GM18502 (cell line): ENCODE measurements at regions not wholly inside any gene's neighbourhood (a gene's known extent, or its start where the extent isn't known, plus 50 kb on each side); places are given as distances from the start of the nearest gene placed in this dataset.

Source experiments
- ATAC-seq: cut with Tn5 transposase; IDR thresholded peaks from one replicate; pipeline ENCODE4 v1.9.1; 2021; ENCODE audit warnings: mild to moderate bottlenecking; ENCODE audit not compliant: unreplicated experiment, poor library complexity

DNA sequence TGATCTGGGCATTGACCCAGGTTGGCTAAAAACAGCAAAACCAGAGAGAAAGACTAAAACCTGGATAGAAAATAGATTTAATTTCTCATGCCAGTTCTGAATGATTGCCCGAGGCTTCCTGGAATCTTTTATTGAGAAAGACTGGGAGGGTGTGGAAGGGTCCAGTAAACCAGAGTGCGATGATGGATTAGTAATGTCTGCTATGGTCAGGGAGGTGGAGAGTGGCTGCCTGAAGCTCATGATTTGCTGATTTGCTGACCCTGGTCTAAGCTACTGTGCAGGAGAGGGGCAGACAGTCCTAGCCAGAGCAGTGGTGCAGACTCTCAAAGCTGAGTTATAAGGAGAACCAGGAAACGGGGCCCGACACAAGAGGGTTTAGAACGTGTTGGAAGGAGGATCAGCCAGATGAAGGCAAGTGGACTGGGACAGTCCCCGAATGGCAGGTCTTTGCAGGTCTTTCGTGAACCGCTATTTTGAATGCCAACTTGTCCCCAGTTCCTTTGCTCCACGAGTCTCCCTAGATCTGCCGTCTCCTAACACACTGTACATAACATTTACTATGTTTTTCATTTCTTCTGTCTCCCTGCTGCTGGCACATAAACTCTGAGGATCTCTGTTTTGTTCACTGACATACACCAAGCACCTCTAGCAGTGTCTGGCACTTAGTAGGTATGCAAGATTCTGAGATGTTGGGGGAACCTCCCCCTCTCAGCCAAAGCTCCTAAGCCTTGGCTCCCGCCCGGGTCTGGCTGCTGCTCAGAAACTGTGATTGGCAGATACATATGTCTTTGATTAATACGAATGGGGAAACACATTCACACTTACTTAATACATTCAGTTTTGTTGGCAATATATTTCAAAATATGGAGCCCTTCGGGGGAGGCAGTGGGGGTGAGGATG is 237.3 kb upstream of the TNRC6C start:
- no peak for ATAC-seq

DNA sequence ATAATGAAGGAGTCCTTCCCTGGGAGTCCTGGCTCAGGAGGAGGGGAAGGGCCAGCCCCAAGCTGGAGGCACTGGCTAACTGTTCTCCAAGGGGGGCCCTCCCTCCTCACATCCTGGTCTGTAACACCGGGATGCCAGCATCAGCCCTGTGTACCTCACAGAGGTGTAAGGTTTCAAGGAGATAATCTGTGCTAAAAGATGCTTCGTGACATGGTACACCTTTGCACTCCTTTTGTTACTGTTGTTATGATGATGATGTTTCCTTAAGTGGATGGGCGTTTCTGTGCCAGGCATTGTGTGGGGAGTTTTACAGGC is 236.7 kb upstream of the TNRC6C start:
- no peak for ATAC-seq

- no peak for ATAC-seq
Measured at GRCh38 chr17:77722366-77722765, 236.1 kb upstream of the TNRC6C start.

- ATAC-seq = no peak
Measured at GRCh38 chr17:77723071-77723908, 235.2 kb upstream of the TNRC6C start.

GRCh38 chr17:77723909-77724875 is 234.3 kb upstream of the TNRC6C start:
- no peak for ATAC-seq

GRCh38 chr17:77724876-77725615 is 233.5 kb upstream of the TNRC6C start:
- no peak for ATAC-seq

- no peak for ATAC-seq
Measured at GRCh38 chr17:77725846-77726245, 232.7 kb upstream of the TNRC6C start.

DNA sequence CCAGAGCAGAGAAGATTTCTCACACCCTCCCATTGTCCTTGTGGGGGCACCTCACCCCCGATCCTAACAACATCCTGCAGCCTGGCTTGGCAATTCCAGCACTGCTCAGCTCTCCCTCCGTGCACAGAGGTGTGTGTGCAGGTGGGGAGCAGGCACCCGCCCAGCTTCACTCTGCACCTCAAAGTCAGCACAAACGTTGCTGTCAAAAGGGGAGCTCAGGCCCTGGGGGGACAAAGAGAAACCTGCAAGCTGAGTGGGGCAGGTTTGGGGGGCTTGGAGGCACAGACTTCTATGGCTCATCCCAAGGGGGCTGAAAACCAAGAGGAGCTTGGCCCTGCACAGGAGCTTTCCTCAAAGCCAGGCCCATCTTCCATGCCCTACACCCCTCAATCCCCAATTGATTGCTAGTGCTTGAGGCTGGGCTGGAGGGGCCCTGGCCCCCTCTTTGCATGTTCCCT is 231.9 kb upstream of the TNRC6C start:
- no peak for ATAC-seq

- ATAC-seq = no peak
Measured at GRCh38 chr17:77727037-77727615, 231.4 kb upstream of the TNRC6C start.

DNA sequence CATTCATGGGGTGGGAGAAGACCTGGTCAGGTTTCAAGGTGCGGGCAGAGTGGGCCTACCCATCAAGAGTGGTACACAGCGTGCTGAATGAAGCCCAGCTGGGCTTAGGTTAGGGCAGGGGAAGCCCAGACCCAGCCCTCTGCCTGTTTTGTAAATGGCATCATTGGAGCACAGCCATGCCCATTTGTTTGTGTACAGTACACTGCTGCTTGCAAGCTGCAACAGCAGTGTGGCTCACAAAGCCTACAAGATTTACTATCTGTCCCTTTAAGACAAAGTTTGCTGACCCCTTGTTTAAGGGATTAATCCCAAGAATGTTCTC is 230.1 kb upstream of the TNRC6C start:
- no peak for ATAC-seq

GRCh38 chr17:77728871-77729270 is 229.6 kb upstream of the TNRC6C start:
- no peak for ATAC-seq

- no peak for ATAC-seq
Measured at GRCh38 chr17:77729587-77729986, 228.9 kb upstream of the TNRC6C start.

DNA sequence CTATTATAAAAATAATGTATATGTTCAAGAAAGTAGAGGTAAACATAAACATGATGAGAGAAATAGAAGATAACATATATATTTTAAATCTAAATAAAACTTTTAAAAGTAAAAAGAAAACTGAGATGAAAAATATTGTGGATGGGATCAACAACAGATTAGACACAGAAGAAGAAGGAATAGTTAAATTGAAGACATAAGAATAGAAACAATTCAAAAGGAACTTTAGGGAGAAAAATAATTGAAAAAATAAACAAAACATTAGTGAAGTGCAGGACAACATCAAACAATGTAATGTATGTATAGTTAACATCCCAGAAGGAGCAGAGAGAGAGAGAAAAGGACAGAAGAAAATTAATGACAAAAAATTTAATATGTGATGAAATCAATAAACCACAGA is 228.1 kb upstream of the TNRC6C start:
- no peak for ATAC-seq

- ATAC-seq = no peak
Measured at GRCh38 chr17:77733576-77734296, 224.8 kb upstream of the TNRC6C start.

DNA sequence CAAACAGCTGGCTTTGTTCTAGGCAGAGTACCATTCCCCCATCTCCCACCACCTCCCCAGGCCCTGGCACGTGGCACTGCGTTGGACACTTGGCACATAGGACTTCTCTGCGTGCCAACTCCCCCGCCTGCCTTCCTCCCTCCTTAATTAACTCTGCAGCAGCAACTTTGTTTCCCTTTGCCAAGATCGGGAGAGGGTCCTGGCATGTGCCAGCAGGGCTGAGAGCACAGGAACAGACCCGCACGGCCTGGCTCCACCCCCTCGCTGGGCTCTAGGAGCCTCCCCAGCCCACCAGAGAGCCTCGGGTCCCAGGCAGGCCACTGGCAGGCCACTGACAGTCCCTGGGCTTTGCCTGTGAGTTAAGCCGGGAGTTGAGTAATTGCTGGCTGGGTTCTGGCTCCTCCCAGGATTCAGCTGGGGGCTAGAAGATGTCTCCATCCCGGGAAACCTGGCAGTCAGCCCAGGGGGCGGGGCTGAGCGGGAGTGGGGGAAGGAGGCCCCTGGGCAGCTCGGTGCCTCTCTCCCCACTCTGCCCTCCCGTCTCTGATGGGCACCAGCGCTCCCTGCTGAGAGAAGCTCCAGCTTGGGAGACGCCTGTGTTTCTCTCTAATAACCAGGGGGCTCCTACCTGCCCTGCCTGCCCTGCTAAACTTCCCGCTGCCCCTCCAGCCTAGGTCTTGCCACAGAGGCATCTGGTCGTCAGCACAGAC is 224.0 kb upstream of the TNRC6C start:
- ATAC-seq = no peak

- no peak for ATAC-seq
Measured at GRCh38 chr17:77735081-77735565, 223.4 kb upstream of the TNRC6C start.

DNA sequence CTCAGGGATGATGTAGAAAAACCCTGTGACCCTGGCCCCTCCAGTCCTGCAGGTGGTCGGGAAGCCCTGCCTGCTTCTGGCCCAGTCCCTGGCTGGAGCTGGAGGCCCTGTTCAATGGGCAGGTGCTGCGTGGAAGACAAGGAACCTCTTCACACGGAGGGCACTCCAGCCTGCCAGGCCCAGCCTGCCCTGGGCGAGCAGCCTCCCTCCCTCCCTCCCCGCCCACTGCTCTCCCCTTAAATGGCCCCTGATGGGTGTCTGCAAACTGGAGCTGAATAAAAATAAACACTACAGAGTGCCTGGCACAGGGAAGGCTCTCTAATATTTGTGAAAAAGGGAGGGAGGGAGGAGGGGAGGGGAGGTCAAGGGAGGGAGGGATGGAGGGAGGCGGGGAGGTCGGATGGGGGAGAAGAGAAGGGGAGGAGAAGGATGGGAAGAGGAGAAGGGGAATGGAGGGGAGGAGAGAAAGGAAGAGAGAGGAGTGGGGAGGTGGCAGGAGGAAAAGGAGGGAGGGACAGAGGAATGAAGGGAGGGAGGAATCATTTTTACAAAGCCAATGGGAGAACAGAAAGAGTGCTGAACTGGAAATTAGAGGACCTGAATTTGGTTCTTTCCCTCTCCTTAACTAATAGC is 222.8 kb upstream of the TNRC6C start:
- ATAC-seq = no peak

GRCh38 chr17:77736199-77736585 is 222.3 kb upstream of the TNRC6C start:
- no peak for ATAC-seq
